ENCODE measurements at regions not wholly inside any gene's neighbourhood (a gene's known extent, or its start where the extent isn't known, plus 50 kb on each side); places are given as distances from the start of the nearest gene placed in this dataset.

DNA sequence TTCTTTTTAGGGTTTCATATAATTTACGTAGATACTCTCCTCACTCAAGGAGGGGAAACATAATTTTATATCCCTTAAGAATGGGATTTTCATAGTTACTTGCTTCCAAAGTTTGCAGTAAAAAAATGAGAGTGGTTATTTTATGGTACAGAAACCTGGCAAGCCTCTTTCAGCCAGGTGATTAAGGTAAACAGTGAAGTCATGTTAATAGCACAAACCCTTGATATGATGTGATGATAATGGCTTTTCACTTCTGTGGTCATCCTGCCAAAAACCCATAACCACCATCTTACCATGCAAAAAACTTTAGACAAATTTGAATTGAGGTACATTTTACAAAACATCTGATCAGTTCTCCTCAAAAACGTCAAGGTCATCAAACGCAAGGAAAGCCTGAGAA lies 517.8 kb downstream of the SLITRK5 start:
- H3K4me1 ChIP-seq (ENCODE audit: control insufficient read depth in 2 of 2, insufficient read depth in 2 of 2, low read length in 1 of 2) = no peaks in the 10 kb centered on the region
- no peaks in the 10 kb centered on the region for H3K36me3 ChIP-seq (ENCODE audit: control insufficient read depth in 2 of 2, insufficient read depth in 2 of 2, low read length in 1 of 2)
- H3K4me3 ChIP-seq (ENCODE audit: low read depth in 1 of 2, low read length in 2 of 2) = no peak overlapping the region
- H3K9me3 ChIP-seq (ENCODE audit: control insufficient read depth in 2 of 2, insufficient read depth in 1 of 2, low read depth in 1 of 2, low read length in 1 of 2) = no peaks in the 10 kb centered on the region
- H3K27ac ChIP-seq (ENCODE audit: low read depth in 2 of 2, low read length in 1 of 2) = no peak overlapping the region
- no peaks in the 10 kb centered on the region for H3K27me3 ChIP-seq (ENCODE audit: control insufficient read depth in 1 of 2, insufficient read depth in 2 of 2, low read length in 2 of 2)
- WGBS, 2 donors = 89 to 90% methylated on average over 3 of the region's 3 CpGs

DNA sequence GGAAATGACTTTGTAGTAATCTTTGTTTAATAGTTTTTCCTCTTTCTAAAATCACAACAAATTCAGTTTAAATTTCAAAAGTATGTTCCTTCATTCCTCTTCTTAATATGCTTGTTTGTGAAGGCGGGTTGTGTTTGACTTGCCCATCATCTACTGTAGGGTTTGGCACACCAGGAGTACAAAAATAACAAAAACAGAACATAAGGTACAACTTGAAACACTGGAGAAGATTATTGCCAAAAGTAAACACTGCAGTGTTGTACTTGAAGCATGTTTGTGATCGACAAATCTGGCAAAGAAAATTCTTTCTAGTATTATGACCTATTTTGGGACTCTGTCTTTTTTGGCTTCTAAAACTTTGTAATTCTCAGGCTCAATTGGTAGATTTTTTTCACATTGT lies 518.6 kb downstream of the SLITRK5 start:
- WGBS, 2 donors = 38 to 50% methylated on average over 2 of the region's 2 CpGs

DNA sequence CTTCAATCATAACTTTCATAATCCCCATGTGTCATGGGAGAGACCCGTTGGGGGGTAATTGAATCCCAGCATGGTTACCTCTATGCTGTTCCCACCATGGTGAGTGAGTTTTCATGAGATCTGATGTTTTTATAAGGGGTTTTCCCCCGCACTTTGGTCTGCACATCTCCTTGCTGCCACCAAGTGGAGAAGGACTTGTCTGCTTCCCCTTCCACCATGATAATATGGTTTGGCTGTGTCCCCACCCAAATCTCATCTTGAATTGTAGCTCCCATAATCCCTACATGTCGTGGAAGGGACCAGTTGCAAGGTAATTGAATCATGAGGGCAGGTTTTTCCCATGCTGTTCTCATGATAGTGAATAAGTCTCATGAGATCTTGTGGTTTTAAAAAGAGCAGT lies 524.9 kb downstream of the SLITRK5 start:
- Histone ChIP-seq H3K27ac (ENCODE audit: low read depth in 2 of 2, low read length in 1 of 2) (no peak overlapping the region), H3K4me3 (ENCODE audit: low read depth in 1 of 2, low read length in 2 of 2) (no peak overlapping the region), H3K4me1 (ENCODE audit: control insufficient read depth in 2 of 2, insufficient read depth in 2 of 2, low read length in 1 of 2) (no peaks in the 10 kb centered on the region), H3K9me3 (ENCODE audit: control insufficient read depth in 2 of 2, insufficient read depth in 1 of 2, low read depth in 1 of 2, low read length in 1 of 2) (no peaks in the 10 kb centered on the region), H3K36me3 (ENCODE audit: control insufficient read depth in 2 of 2, insufficient read depth in 2 of 2, low read length in 1 of 2) (no peaks in the 10 kb centered on the region), H3K27me3 (ENCODE audit: control insufficient read depth in 1 of 2, insufficient read depth in 2 of 2, low read length in 2 of 2) (no peaks in the 10 kb centered on the region)
- WGBS, 2 donors = 73 to 78% methylated on average over 3 of the region's 3 CpGs

More for the DNA sequence above, 518.6 kb downstream of the SLITRK5 start:
- Histone ChIP-seq H3K4me1 (ENCODE audit: control insufficient read depth in 2 of 2, insufficient read depth in 2 of 2, low read length in 1 of 2) (no peaks in the 10 kb centered on the region), H3K4me3 (ENCODE audit: low read depth in 1 of 2, low read length in 2 of 2) (no peak overlapping the region), H3K27me3 (ENCODE audit: control insufficient read depth in 1 of 2, insufficient read depth in 2 of 2, low read length in 2 of 2) (no peaks in the 10 kb centered on the region), H3K27ac (ENCODE audit: low read depth in 2 of 2, low read length in 1 of 2) (no peak overlapping the region), H3K9me3 (ENCODE audit: control insufficient read depth in 2 of 2, insufficient read depth in 1 of 2, low read depth in 1 of 2, low read length in 1 of 2) (no peaks in the 10 kb centered on the region), H3K36me3 (ENCODE audit: control insufficient read depth in 2 of 2, insufficient read depth in 2 of 2, low read length in 1 of 2) (no peaks in the 10 kb centered on the region)

DNA sequence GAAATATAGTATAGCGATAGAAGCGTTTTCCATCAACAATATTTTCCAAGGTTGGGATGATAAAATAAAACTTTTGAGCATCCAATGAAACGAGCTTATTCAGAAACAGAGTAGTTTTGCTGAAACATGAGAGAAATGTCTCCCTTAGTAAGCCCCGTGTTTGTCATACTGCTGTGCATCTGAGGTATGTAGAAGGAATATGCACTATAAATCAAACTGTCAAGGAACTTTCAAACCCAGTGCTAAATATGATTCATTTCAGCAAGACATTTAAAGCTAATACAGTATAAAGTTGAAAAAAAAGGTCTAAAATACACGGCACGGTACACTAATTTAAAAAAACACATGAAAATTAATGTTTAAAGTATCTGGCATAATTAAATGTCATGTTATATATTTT lies 546.2 kb downstream of the SLITRK5 start:
- Histone ChIP-seq H3K36me3 (ENCODE audit: control insufficient read depth in 2 of 2, insufficient read depth in 2 of 2, low read length in 1 of 2) (no peaks in the 10 kb centered on the region), H3K4me3 (ENCODE audit: low read depth in 1 of 2, low read length in 2 of 2) (no peak overlapping the region), H3K27me3 (ENCODE audit: control insufficient read depth in 1 of 2, insufficient read depth in 2 of 2, low read length in 2 of 2) (no peaks in the 10 kb centered on the region), H3K27ac (ENCODE audit: low read depth in 2 of 2, low read length in 1 of 2) (no peak overlapping the region), H3K4me1 (ENCODE audit: control insufficient read depth in 2 of 2, insufficient read depth in 2 of 2, low read length in 1 of 2) (no peaks in the 10 kb centered on the region), H3K9me3 (ENCODE audit: control insufficient read depth in 2 of 2, insufficient read depth in 1 of 2, low read depth in 1 of 2, low read length in 1 of 2) (no peaks in the 10 kb centered on the region)
- WGBS, 2 donors = 64 to 71% methylated on average over 6 of the region's 6 CpGs

DNA sequence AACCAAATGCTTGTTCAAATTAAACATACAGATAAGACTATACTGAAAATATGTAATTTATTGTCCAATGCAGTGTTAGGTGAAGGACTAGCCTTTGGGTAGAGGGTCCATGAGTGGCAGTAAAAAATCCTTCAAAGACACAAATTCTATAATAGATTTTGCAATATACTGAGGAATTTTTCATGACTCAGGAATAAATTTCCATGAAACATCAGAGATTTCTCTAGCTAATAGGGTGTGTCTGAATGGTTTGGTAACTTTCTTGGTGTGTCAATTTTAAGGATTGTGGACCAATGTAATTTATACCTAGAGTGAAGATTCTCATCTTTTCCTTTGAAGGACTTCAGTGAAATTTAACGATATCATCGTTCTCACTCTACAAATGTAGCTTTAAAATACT lies 546.7 kb downstream of the SLITRK5 start:
- Histone ChIP-seq H3K36me3 (ENCODE audit: control insufficient read depth in 2 of 2, insufficient read depth in 2 of 2, low read length in 1 of 2) (no peaks in the 10 kb centered on the region), H3K4me1 (ENCODE audit: control insufficient read depth in 2 of 2, insufficient read depth in 2 of 2, low read length in 1 of 2) (no peaks in the 10 kb centered on the region), H3K9me3 (ENCODE audit: control insufficient read depth in 2 of 2, insufficient read depth in 1 of 2, low read depth in 1 of 2, low read length in 1 of 2) (no peaks in the 10 kb centered on the region), H3K27ac (ENCODE audit: low read depth in 2 of 2, low read length in 1 of 2) (no peak overlapping the region), H3K27me3 (ENCODE audit: control insufficient read depth in 1 of 2, insufficient read depth in 2 of 2, low read length in 2 of 2) (no peaks in the 10 kb centered on the region), H3K4me3 (ENCODE audit: low read depth in 1 of 2, low read length in 2 of 2) (no peak overlapping the region)
- 90 to 92% methylated on average over 2 of the region's 2 CpGs for WGBS, 2 donors

DNA sequence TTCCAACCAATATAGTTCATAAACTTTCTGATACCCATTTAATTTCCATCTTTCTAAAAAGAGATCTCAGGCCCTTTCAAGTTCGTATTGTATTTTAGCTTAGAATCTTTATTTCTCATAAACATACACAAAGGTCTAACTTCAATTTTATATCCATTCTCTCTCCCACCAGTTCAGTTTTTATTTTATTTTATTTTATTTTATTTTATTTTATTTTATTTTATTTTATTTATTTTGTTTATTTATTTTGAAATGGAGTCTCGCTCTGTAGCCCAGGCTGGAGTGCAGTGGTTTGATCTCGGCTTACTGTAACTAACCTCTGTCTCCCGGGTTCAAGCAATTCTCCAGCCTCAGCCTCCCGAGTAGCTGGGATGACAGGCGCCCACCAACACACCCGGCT lies 552.8 kb downstream of the SLITRK5 start:
- H3K4me1 ChIP-seq (ENCODE audit: control insufficient read depth in 2 of 2, insufficient read depth in 2 of 2, low read length in 1 of 2) = no peaks in the 10 kb centered on the region
- no peaks in the 10 kb centered on the region for H3K27me3 ChIP-seq (ENCODE audit: control insufficient read depth in 1 of 2, insufficient read depth in 2 of 2, low read length in 2 of 2)
- no peaks in the 10 kb centered on the region for H3K36me3 ChIP-seq (ENCODE audit: control insufficient read depth in 2 of 2, insufficient read depth in 2 of 2, low read length in 1 of 2)
- WGBS, 2 donors = 93 to 94% methylated on average over 7 of the region's 7 CpGs
- H3K9me3 ChIP-seq (ENCODE audit: control insufficient read depth in 2 of 2, insufficient read depth in 1 of 2, low read depth in 1 of 2, low read length in 1 of 2) = no peaks in the 10 kb centered on the region
- H3K27ac ChIP-seq (ENCODE audit: low read depth in 2 of 2, low read length in 1 of 2) = no peak overlapping the region
- H3K4me3 ChIP-seq (ENCODE audit: low read depth in 1 of 2, low read length in 2 of 2) = no peak overlapping the region

DNA sequence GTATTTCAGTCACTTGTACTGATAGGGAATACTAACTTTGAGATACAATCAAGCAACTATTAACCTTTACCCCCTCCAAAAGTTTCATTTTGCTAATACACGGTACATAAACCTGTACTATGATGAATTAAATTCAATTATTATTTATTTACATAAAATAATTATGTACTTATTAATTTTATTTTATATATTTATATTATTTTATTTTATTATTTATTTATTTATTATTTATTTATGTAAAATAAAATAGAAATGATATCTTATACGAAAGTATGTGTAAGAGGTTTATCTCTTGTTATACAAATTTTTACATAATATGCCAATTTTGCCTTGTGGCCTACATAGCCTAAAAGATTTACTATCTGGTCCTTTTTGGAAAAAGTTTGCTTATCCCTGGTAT lies 564.3 kb downstream of the SLITRK5 start:
- H3K4me3 ChIP-seq (ENCODE audit: low read depth in 1 of 2, low read length in 2 of 2) = no peak overlapping the region
- no peaks in the 10 kb centered on the region for H3K27me3 ChIP-seq (ENCODE audit: control insufficient read depth in 1 of 2, insufficient read depth in 2 of 2, low read length in 2 of 2)
- H3K27ac ChIP-seq (ENCODE audit: low read depth in 2 of 2, low read length in 1 of 2) = no peak overlapping the region
- H3K4me1 ChIP-seq (ENCODE audit: control insufficient read depth in 2 of 2, insufficient read depth in 2 of 2, low read length in 1 of 2) = no peaks in the 10 kb centered on the region
- WGBS, 2 donors = 83 to 89% methylated on average over 2 of the region's 2 CpGs
- H3K9me3 ChIP-seq (ENCODE audit: control insufficient read depth in 2 of 2, insufficient read depth in 1 of 2, low read depth in 1 of 2, low read length in 1 of 2) = peaks cover 0 to 3% of the 10 kb centered on the region in 2 donors
- H3K36me3 ChIP-seq (ENCODE audit: control insufficient read depth in 2 of 2, insufficient read depth in 2 of 2, low read length in 1 of 2) = no peaks in the 10 kb centered on the region

DNA sequence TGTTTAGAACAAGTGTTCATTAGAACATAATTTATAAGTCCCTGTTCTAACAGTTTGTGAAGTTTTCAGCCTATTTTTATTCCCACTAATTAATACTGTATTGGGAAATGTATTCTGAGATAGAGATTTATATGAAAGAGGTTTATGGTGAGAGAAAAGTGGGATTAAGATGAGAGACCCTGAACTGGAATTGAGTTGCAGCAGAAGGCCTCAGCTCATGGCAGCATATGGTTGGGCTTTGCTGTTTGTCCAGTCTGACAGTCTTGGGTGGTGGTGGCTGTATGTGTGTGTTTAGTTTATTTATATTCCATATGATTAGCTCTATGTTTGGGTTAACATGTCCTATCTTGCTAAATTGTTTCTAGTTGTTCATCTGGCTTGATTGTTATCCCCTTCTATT lies 575.1 kb downstream of the SLITRK5 start:
- H3K9me3 ChIP-seq (ENCODE audit: control insufficient read depth in 2 of 2, insufficient read depth in 1 of 2, low read depth in 1 of 2, low read length in 1 of 2) = no peaks in the 10 kb centered on the region
- H3K36me3 ChIP-seq (ENCODE audit: control insufficient read depth in 2 of 2, insufficient read depth in 2 of 2, low read length in 1 of 2) = no peaks in the 10 kb centered on the region
- H3K4me3 ChIP-seq (ENCODE audit: low read depth in 1 of 2, low read length in 2 of 2) = no peak overlapping the region
- H3K27me3 ChIP-seq (ENCODE audit: control insufficient read depth in 1 of 2, insufficient read depth in 2 of 2, low read length in 2 of 2) = no peaks in the 10 kb centered on the region
- no peak overlapping the region for H3K27ac ChIP-seq (ENCODE audit: low read depth in 2 of 2, low read length in 1 of 2)
- no peaks in the 10 kb centered on the region for H3K4me1 ChIP-seq (ENCODE audit: control insufficient read depth in 2 of 2, insufficient read depth in 2 of 2, low read length in 1 of 2)

DNA sequence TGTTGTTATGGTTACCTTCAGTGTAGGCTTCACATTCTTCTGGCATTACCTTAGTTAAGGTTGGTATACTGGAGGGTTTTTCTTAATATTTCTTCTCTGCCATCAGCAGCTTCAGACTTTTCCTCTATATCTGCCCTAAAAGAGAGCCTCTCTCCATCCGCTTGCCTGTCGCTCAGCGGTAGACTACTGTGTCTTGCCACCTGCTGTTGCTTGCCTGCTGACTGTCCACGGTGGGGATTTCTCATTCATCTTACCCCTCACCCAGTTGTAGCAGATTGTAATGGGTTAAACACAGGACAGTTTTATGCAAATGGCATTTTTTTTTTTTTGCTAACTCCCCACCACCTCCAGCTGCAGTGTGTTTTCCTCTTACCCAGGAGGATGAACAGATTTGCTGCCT lies 577.2 kb downstream of the SLITRK5 start:
- Histone ChIP-seq H3K4me3 (ENCODE audit: low read depth in 1 of 2, low read length in 2 of 2) (no peak overlapping the region), H3K4me1 (ENCODE audit: control insufficient read depth in 2 of 2, insufficient read depth in 2 of 2, low read length in 1 of 2) (no peaks in the 10 kb centered on the region), H3K9me3 (ENCODE audit: control insufficient read depth in 2 of 2, insufficient read depth in 1 of 2, low read depth in 1 of 2, low read length in 1 of 2) (no peaks in the 10 kb centered on the region), H3K36me3 (ENCODE audit: control insufficient read depth in 2 of 2, insufficient read depth in 2 of 2, low read length in 1 of 2) (no peaks in the 10 kb centered on the region), H3K27me3 (ENCODE audit: control insufficient read depth in 1 of 2, insufficient read depth in 2 of 2, low read length in 2 of 2) (no peaks in the 10 kb centered on the region), H3K27ac (ENCODE audit: low read depth in 2 of 2, low read length in 1 of 2) (no peak overlapping the region)
- WGBS, 2 donors = 74 to 80% methylated on average over 4 of the region's 4 CpGs

DNA sequence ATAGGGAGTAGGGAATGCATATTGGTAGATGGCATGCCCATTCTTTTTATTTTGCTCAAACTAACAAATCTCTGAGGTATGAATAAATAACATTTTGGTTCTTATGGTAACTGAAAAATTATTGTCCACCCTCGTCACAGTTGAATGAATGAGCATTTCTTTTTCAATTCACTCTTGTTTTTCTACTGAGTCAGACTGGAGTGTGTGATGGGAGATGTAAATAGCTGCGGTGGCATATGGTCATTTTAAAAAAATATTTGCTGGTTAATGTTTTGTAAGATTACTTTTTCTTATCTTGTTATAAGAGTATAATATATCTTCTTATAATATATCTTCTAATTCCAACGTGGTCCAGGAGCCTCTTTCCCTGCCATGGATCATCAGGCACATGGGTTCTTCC lies 586.5 kb downstream of the SLITRK5 start:
- Histone ChIP-seq H3K9me3 (ENCODE audit: control insufficient read depth in 2 of 2, insufficient read depth in 1 of 2, low read depth in 1 of 2, low read length in 1 of 2) (no peaks in the 10 kb centered on the region), H3K4me1 (ENCODE audit: control insufficient read depth in 2 of 2, insufficient read depth in 2 of 2, low read length in 1 of 2) (no peaks in the 10 kb centered on the region), H3K4me3 (ENCODE audit: low read depth in 1 of 2, low read length in 2 of 2) (no peak overlapping the region), H3K27me3 (ENCODE audit: control insufficient read depth in 1 of 2, insufficient read depth in 2 of 2, low read length in 2 of 2) (no peaks in the 10 kb centered on the region), H3K36me3 (ENCODE audit: control insufficient read depth in 2 of 2, insufficient read depth in 2 of 2, low read length in 1 of 2) (no peaks in the 10 kb centered on the region), H3K27ac (ENCODE audit: low read depth in 2 of 2, low read length in 1 of 2) (no peak overlapping the region)
- WGBS, 2 donors = 65 to 68% methylated on average over 3 of the region's 3 CpGs

Measured in esophagus (tissue), 2 donors.